Natural killer cell (primary cell): ENCODE measurements at regions not wholly inside any gene's neighbourhood (a gene's known extent, or its start where the extent isn't known, plus 50 kb on each side); places are given as distances from the start of the nearest gene placed in this dataset.

Experiments
- ATAC-seq, 3 donors: fragments of 150-1000 bp in 2 of 3; fragments of 200-7000 bp in 1 of 3; cut with Tn5 transposase; 1 replicate in 1 of 3; 2 replicates in 2 of 3; pipeline ENCODE4 v1.10.0; 2021; ENCODE audit warnings: mild to moderate bottlenecking in 2 of 3, moderate library complexity in 2 of 3
- DNase-seq, 2 donors: peaks; one replicate each; pipeline versions ENCODE4 v3.0.0 to v3.0.0-alpha.2; 2013 to 2021; ENCODE audit warnings: mixed read lengths in 1 of 2
- H3K27ac ChIP-seq: one replicate; pipeline ENCODE4 v1.5.1; 2013; ENCODE audit warnings: mild to moderate bottlenecking, low read length
- H3K27me3 ChIP-seq: one replicate; pipeline ENCODE4 v1.6.1; 2013; ENCODE audit warnings: low read length; ENCODE audit not compliant: control insufficient read depth, insufficient read depth
- H3K36me3 ChIP-seq: one replicate; pipeline ENCODE4 v1.6.1; 2013; ENCODE audit warnings: low read length; ENCODE audit not compliant: control insufficient read depth, insufficient read depth
- H3K4me1 ChIP-seq: one replicate; pipeline ENCODE4 v1.6.1; 2013; ENCODE audit warnings: low read length; ENCODE audit not compliant: control insufficient read depth, insufficient read depth
- H3K4me3 ChIP-seq: one replicate; pipeline ENCODE4 v1.5.1; 2013; ENCODE audit warnings: low read length
- H3K9me3 ChIP-seq: one replicate; pipeline ENCODE4 v1.6.1; 2013; ENCODE audit warnings: low read length; ENCODE audit not compliant: control insufficient read depth, insufficient read depth
- H3K27ac Mint-ChIP-seq, 2 donors: one replicate each; pipeline ENCODE4 v1.8.0; 2022; ENCODE audit warnings: mild to moderate bottlenecking in 2 of 2, mixed read lengths in 2 of 2, moderate library complexity in 1 of 2
- H3K27me3 Mint-ChIP-seq, 2 donors: one replicate each; pipeline ENCODE4 v1.8.0; 2022; ENCODE audit warnings: low read depth in 2 of 2, mixed read lengths in 2 of 2
- H3K36me3 Mint-ChIP-seq: one replicate; pipeline ENCODE4 v1.8.0; 2022; ENCODE audit warnings: mixed read lengths
- H3K4me1 Mint-ChIP-seq, 2 donors: one replicate each; pipeline ENCODE4 v1.8.0; 2022; ENCODE audit warnings: mixed read lengths in 2 of 2
- H3K4me3 Mint-ChIP-seq: one replicate; pipeline ENCODE4 v1.8.0; 2022; ENCODE audit warnings: mild to moderate bottlenecking, moderate library complexity, mixed read lengths
- H3K9me3 Mint-ChIP-seq, 2 donors: one replicate each; pipeline ENCODE4 v1.8.0; 2022; ENCODE audit warnings: mixed read lengths in 2 of 2
- WGBS: methylation state at CpG from one replicate; pipeline ENCODE4 v1.1.7; 2013; ENCODE audit warnings: missing lambda C conversion rate; ENCODE audit not compliant: insufficient coverage; 5-methylcytosine and 5-hydroxymethylcytosine counted together
- intact Hi-C: fragments of 100-400 bp; cut with micrococcal nuclease; formaldehyde crosslinking; loops from one replicate; pipeline ENCODE4 v1.14.2; 2022
- TF ChIP-seq, protein P1 (sequence below): fragments of 200-600 bp; IDR thresholded peaks from one replicate; pipeline ENCODE4 v1.8.0; 2022; ENCODE audit warnings: antibody characterized with exemption

DNA sequence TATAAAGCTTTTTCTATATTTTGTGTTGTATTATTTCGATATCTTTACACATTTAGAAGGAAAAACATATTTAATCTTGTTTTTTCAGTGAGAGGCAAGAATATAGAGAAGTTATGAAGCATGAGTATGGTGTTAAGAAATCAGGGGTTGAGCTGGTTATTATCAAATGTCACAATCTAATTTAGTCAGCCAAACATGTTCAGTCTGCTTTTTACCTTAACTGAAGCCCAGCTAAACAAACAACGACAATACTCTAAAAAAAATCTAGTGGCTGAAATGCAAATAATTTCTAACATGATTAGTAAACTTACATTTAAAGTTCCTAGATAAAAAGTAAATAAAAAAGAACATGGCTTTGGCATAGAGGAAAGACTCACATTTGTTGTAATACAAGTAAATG, 433.8 kb upstream of the NRSN1 start:
- TF ChIP-seq, protein P1, sequence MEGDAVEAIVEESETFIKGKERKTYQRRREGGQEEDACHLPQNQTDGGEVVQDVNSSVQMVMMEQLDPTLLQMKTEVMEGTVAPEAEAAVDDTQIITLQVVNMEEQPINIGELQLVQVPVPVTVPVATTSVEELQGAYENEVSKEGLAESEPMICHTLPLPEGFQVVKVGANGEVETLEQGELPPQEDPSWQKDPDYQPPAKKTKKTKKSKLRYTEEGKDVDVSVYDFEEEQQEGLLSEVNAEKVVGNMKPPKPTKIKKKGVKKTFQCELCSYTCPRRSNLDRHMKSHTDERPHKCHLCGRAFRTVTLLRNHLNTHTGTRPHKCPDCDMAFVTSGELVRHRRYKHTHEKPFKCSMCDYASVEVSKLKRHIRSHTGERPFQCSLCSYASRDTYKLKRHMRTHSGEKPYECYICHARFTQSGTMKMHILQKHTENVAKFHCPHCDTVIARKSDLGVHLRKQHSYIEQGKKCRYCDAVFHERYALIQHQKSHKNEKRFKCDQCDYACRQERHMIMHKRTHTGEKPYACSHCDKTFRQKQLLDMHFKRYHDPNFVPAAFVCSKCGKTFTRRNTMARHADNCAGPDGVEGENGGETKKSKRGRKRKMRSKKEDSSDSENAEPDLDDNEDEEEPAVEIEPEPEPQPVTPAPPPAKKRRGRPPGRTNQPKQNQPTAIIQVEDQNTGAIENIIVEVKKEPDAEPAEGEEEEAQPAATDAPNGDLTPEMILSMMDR: no peak
- intact Hi-C loops: no loop called here
- Histone ChIP-seq H3K4me3 (no peak overlapping the region), H3K27ac (no peak overlapping the region), H3K27me3 (no peaks in the 10 kb centered on the region), H3K36me3 (no peaks in the 10 kb centered on the region), H3K9me3 (no peaks in the 10 kb centered on the region), H3K4me1 (no peaks in the 10 kb centered on the region)
- no peak overlapping the region for H3K4me3 Mint-ChIP-seq
- no peaks in the 10 kb centered on the region for H3K4me1 Mint-ChIP-seq
- no peak for DNase-seq
- no peaks in the 10 kb centered on the region for H3K27me3 Mint-ChIP-seq
- H3K27ac Mint-ChIP-seq: no peak overlapping the region
- H3K9me3 Mint-ChIP-seq: peaks cover 11 to 12% of the 10 kb centered on the region in 2 donors
- no CpG with 5 or more reads among the region's 2 CpGs for WGBS
- peaks cover 2% of the 10 kb centered on the region for H3K36me3 Mint-ChIP-seq
- ATAC-seq: no peak

DNA sequence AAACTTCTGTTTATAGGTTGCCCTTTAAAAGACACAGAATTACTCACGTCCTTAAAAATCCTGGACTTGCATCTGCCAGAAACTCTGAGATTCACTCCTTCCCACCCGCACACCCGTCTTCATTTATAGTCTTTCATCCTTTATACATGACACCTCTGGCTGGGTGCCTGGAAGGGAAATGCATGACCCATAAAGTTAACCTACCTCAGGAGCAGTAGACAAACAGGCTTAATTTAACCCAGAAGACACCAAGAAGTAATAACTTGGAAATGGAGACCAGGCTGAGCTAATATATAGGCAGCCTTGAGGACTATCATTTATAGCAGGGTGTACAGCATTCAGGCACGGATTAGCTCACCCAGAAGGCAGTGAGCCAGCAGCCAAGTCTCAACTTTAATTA, 429.0 kb upstream of the NRSN1 start:
- TF ChIP-seq, protein P1: no peak
- DNase-seq (no peak), ATAC-seq (no peak)
- intact Hi-C loops: no loop called here
- H3K36me3 Mint-ChIP-seq: no peaks in the 10 kb centered on the region
- Histone ChIP-seq H3K4me1 (no peaks in the 10 kb centered on the region), H3K27ac (no peak overlapping the region), H3K9me3 (peaks cover 6% of the 10 kb centered on the region), H3K4me3 (no peak overlapping the region), H3K36me3 (no peaks in the 10 kb centered on the region), H3K27me3 (no peaks in the 10 kb centered on the region)
- no peak overlapping the region for H3K4me3 Mint-ChIP-seq
- no peaks in the 10 kb centered on the region for H3K27me3 Mint-ChIP-seq
- peaks cover 11 to 13% of the 10 kb centered on the region in 2 donors for H3K9me3 Mint-ChIP-seq
- 89% methylated on average over 4 of the region's 4 CpGs for WGBS
- H3K27ac Mint-ChIP-seq: no peak overlapping the region
- H3K4me1 Mint-ChIP-seq: no peaks in the 10 kb centered on the region

DNA sequence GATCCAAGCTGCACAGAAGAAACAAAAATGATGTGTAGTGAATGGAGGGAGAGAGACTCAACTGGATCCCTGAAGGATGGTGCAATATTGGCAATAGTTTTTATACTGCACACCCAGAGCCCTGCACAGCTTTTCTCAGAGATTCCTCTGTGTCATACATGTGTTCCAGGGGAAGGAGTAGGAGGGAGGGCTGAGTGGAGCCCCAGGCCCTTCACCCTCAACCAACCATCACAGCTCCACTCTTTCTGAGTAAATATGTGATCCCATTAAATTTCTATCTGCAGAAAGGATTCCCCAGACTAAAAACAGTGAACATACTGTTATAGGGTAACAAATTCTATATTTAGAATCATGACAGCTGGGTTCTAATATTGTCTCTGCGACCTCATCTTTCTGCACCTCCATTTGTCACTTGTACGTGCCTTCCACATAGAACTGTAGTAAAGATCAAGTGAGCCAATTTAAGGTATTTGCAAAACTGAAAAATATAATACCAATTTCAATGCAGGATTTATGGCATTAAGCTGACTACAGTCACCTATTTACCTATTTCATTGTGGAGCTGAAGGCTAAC, 421.4 kb upstream of the NRSN1 start:
- no peak overlapping the region for H3K4me3 ChIP-seq

More for the DNA sequence above, 421.4 kb upstream of the NRSN1 start:
- 90% methylated on average over 2 of the region's 2 CpGs for WGBS
- no peak overlapping the region for H3K27ac ChIP-seq
- H3K36me3 ChIP-seq: no peaks in the 10 kb centered on the region
- H3K4me1 ChIP-seq: no peaks in the 10 kb centered on the region
- H3K27me3 ChIP-seq: no peaks in the 10 kb centered on the region
- Mint-ChIP-seq H3K4me1 (no peaks in the 10 kb centered on the region), H3K36me3 (no peaks in the 10 kb centered on the region), H3K27me3 (no peaks in the 10 kb centered on the region), H3K9me3 (peaks cover 13 to 21% of the 10 kb centered on the region in 2 donors), H3K4me3 (no peak overlapping the region), H3K27ac (no peak overlapping the region)
- TF ChIP-seq, protein P1: no peak
- peaks cover 13% of the 10 kb centered on the region for H3K9me3 ChIP-seq
- ATAC-seq (no peak), DNase-seq (no peak)
- intact Hi-C loops: no loop called here
